ENCODE measurements at regions not wholly inside any gene's neighbourhood (a gene's known extent, or its start where the extent isn't known, plus 50 kb on each side); places are given as distances from the start of the nearest gene placed in this dataset.

- peaks cover 10% of the 10 kb centered on the region for H3K9me3 Mint-ChIP-seq (ENCODE audit: unreplicated experiment)
- H3K36me3 Mint-ChIP-seq (ENCODE audit: insufficient read depth, unreplicated experiment) = no peaks in the 10 kb centered on the region
- no peak for TF ChIP-seq CTCF (IDR thresholded peaks at IDR 0.05; ENCODE audit: insufficient read depth in 1 of 2, low read depth in 1 of 2, low read length in 1 of 2, severe bottlenecking in 1 of 2, unreplicated experiment in 1 of 2)
- no peaks in the 10 kb centered on the region for H3K36me3 ChIP-seq (ENCODE audit: control insufficient read depth, insufficient read depth, low read length)
- no peaks in the 10 kb centered on the region for H3K9me3 ChIP-seq
- H3K4me1 Mint-ChIP-seq (ENCODE audit: low read depth, unreplicated experiment) = peaks cover 13% of the 10 kb centered on the region
- intact Hi-C loops (cut with micrococcal nuclease; ENCODE audit: unreplicated experiment) = no loop called here
- H3K4me1 ChIP-seq = peaks cover 37% of the 10 kb centered on the region
- no TSS peak for BruUV-seq (replicated peaks)
- no peak for DNase-seq
- no peak overlapping the region for H3K27ac Mint-ChIP-seq (ENCODE audit: unreplicated experiment)
- no peaks in the 10 kb centered on the region for H3K27me3 Mint-ChIP-seq (ENCODE audit: insufficient read depth, unreplicated experiment)
- CTCF ChIA-PET = no interaction called here
- no peak overlapping the region for H3K4me3 Mint-ChIP-seq (ENCODE audit: unreplicated experiment)
- no peak overlapping the region for H3K4me3 ChIP-seq (ENCODE audit: low read depth, low read length)
- no peaks in the 10 kb centered on the region for H3K27me3 ChIP-seq (replicated peaks; ENCODE audit: control insufficient read depth, insufficient read depth, low read length)
- POLR2A ChIA-PET = no interaction called here
Observed at GRCh38 chr6:106892186-106892585, 82.3 kb downstream of the CD24 start.

- no peak for DNase-seq
- ChIA-PET CTCF (no interaction called here), POLR2A (no interaction called here)
- no TSS peak for BruUV-seq (replicated peaks)
- Mint-ChIP-seq H3K4me3 (ENCODE audit: unreplicated experiment) (no peak overlapping the region), H3K9me3 (ENCODE audit: unreplicated experiment) (peaks cover 2% of the 10 kb centered on the region), H3K4me1 (ENCODE audit: low read depth, unreplicated experiment) (peaks cover 23% of the 10 kb centered on the region), H3K27ac (ENCODE audit: unreplicated experiment) (no peak overlapping the region), H3K27me3 (ENCODE audit: insufficient read depth, unreplicated experiment) (no peaks in the 10 kb centered on the region), H3K36me3 (ENCODE audit: insufficient read depth, unreplicated experiment) (no peaks in the 10 kb centered on the region)
- no peak for TF ChIP-seq CTCF (IDR thresholded peaks at IDR 0.05; ENCODE audit: insufficient read depth in 1 of 2, low read depth in 1 of 2, low read length in 1 of 2, severe bottlenecking in 1 of 2, unreplicated experiment in 1 of 2)
- H3K36me3 ChIP-seq (ENCODE audit: control insufficient read depth, insufficient read depth, low read length) = no peaks in the 10 kb centered on the region
- no peaks in the 10 kb centered on the region for H3K27me3 ChIP-seq (replicated peaks; ENCODE audit: control insufficient read depth, insufficient read depth, low read length)
- H3K9me3 ChIP-seq = no peaks in the 10 kb centered on the region
- intact Hi-C loops (cut with micrococcal nuclease; ENCODE audit: unreplicated experiment) = no loop called here
- H3K4me3 ChIP-seq (ENCODE audit: low read depth, low read length) = no peak overlapping the region
- peaks cover 54% of the 10 kb centered on the region for H3K4me1 ChIP-seq
Observed at GRCh38 chr6:106890447-106890846, 84.1 kb downstream of the CD24 start.

- TF ChIP-seq CTCF (IDR thresholded peaks at IDR 0.05; ENCODE audit: insufficient read depth in 1 of 2, low read depth in 1 of 2, low read length in 1 of 2, severe bottlenecking in 1 of 2, unreplicated experiment in 1 of 2) = no peak
- Mint-ChIP-seq H3K4me1 (ENCODE audit: low read depth, unreplicated experiment) (peaks cover 27% of the 10 kb centered on the region), H3K27me3 (ENCODE audit: insufficient read depth, unreplicated experiment) (no peaks in the 10 kb centered on the region), H3K4me3 (ENCODE audit: unreplicated experiment) (no peak overlapping the region), H3K9me3 (ENCODE audit: unreplicated experiment) (no peaks in the 10 kb centered on the region), H3K36me3 (ENCODE audit: insufficient read depth, unreplicated experiment) (no peaks in the 10 kb centered on the region), H3K27ac (ENCODE audit: unreplicated experiment) (peak overlapping the region; percentile 42)
- DNase-seq = no peak
- H3K9me3 ChIP-seq = no peaks in the 10 kb centered on the region
- ChIA-PET CTCF (no interaction called here), POLR2A (no interaction called here)
- peaks cover 55% of the 10 kb centered on the region for H3K4me1 ChIP-seq
- H3K27me3 ChIP-seq (replicated peaks; ENCODE audit: control insufficient read depth, insufficient read depth, low read length) = no peaks in the 10 kb centered on the region
- intact Hi-C loops (cut with micrococcal nuclease; ENCODE audit: unreplicated experiment) = no loop called here
- H3K4me3 ChIP-seq (ENCODE audit: low read depth, low read length) = no peak overlapping the region
- BruUV-seq (replicated peaks) = no TSS peak
- no peaks in the 10 kb centered on the region for H3K36me3 ChIP-seq (ENCODE audit: control insufficient read depth, insufficient read depth, low read length)
Observed at GRCh38 chr6:106889692-106890091, 84.8 kb downstream of the CD24 start.

Measured in Caco-2 (cell line).